Gastrocnemius medialis (tissue), 4 donors: ENCODE measurements at regions not wholly inside any gene's neighbourhood (a gene's known extent, or its start where the extent isn't known, plus 50 kb on each side); places are given as distances from the start of the nearest gene placed in this dataset.

Experiments used
- ATAC-seq, 2 donors: fragments of 150-250 bp; one replicate each; pipeline ENCODE4 v1.9.1; 2016
- DNase-seq, 2 donors: peaks; one replicate each; pipeline ENCODE4 v3.0.0-alpha.2; 2019
- H3K27ac ChIP-seq, 4 donors: fragments of 200-600 bp; sonication (generic); 1 replicate in 1 of 4; 2 replicates in 3 of 4; pipeline ENCODE4 v1.5.1; 2016 to 2018; ENCODE audit warnings: mild to moderate bottlenecking in 2 of 4, moderate library complexity in 1 of 4
- H3K27me3 ChIP-seq, 3 donors: fragments of 200-600 bp; sonication (generic) in 2 of 3; 1 replicate in 1 of 3; 2 replicates in 2 of 3; pipeline versions ENCODE4 v1.5.1 to v1.6.0; 2016 to 2019; ENCODE audit warnings: mild to moderate bottlenecking in 1 of 3, moderate library complexity in 1 of 3
- H3K36me3 ChIP-seq, 2 donors: fragments of 200-600 bp; sonication (generic) in 1 of 2; one replicate each; pipeline ENCODE4 v1.5.1; 2017 to 2018
- H3K4me1 ChIP-seq, 2 donors: fragments of 200-600 bp; sonication (generic) in 1 of 2; one replicate each; pipeline ENCODE4 v1.5.1; 2016 to 2017; ENCODE audit warnings: mild to moderate bottlenecking in 2 of 2
- H3K4me3 ChIP-seq, 4 donors: fragments of 200-600 bp; sonication (generic) in 3 of 4; 1 replicate in 1 of 4; 2 replicates in 3 of 4; pipeline ENCODE4 v1.5.1; 2016 to 2019; ENCODE audit warnings: mild to moderate bottlenecking in 2 of 4
- H3K9me3 ChIP-seq, 3 donors: fragments of 200-600 bp; sonication (generic) in 2 of 3; 1 replicate in 1 of 3; 2 replicates in 2 of 3; pipeline ENCODE4 v1.5.1; 2016 to 2019
- CTCF ChIP-seq, 5 experiments: fragments of 450-650 bp in 3 of 5; fragments of 200-600 bp in 2 of 5; sonication (generic) in 2 of 5; IDR thresholded peaks in 4 of 5; conservative IDR thresholded peaks in 1 of 5; 1 replicate in 4 of 5; 2 replicates in 1 of 5; pipeline ENCODE4 v1.5.1; 2016 to 2019; ENCODE audit warnings: antibody characterized with exemption in 5 of 5, mild to moderate bottlenecking in 3 of 5, moderate library complexity in 3 of 5
- POLR2A ChIP-seq, 2 donors: fragments of 450-650 bp; IDR thresholded peaks; one replicate each; pipeline ENCODE4 v1.6.1; 2017; ENCODE audit warnings: antibody characterized with exemption in 2 of 2, mild to moderate bottlenecking in 2 of 2, moderate library complexity in 2 of 2
- in situ Hi-C, 4 donors: fragments of 200-750 bp; cut with MboI; loops; one replicate each; pipeline versions ENCODE4 v1.15.0 to v1.8.0; 2017; ENCODE audit warnings: low sequenced_read_pairs in 4 of 4
- intact Hi-C: fragments of 100-400 bp; cut with DNase I; formaldehyde crosslinking; loops from one replicate; pipeline ENCODE4 v1.15.1; 2023; ENCODE audit warnings: low total_unique reads

DNA sequence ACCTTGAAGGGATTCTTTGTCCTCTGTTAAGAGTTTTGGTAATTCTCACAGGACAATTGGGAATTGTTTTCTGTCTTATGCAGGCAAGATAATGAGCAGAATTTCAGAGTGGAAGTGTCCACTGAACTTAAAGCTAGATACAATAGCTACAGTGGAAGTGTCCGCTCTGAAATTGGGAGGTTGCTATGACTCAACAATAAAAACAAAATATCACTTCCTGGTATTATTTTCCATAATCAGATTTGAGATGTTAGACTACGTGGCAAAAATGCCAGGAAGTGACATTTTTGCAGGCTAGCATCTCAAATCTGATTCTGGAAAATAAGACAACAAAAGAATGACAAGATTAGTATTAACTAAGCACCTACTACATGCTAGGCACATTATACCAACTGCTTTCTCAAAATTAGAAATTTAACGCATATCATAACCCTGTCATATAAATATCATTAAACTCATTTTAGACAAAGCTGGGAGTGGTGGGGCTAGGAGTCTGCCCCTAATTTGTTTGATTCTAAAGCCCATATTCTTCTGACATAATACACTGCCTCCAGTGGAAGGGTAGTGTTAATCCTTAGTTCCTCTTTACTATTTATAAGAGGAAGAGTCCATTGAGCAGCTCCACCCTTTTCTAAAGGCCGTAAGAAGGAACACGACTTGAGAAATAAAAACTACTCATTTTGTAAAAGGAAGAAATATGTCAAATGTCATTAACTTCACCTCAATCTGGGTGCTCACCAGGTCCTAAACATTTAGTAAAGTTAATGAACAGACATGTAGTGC lies 266.9 kb upstream of the STT3B start:
- intact Hi-C loops (no loop called here), in situ Hi-C loops (no loop called here)
- no peaks in the 10 kb centered on the region for H3K27me3 ChIP-seq
- H3K4me3 ChIP-seq = no peak overlapping the region
- no peaks in the 10 kb centered on the region for H3K36me3 ChIP-seq
- TF ChIP-seq POLR2A (IDR thresholded peaks at IDR 0.05) = no peak
- TF ChIP-seq CTCF (IDR thresholded peaks at IDR 0.05 in 4 of 5, conservative IDR thresholded peaks at IDR 0.05 in 1 of 5) = no peak
- DNase-seq (no peak), ATAC-seq (no peak)
- no peaks in the 10 kb centered on the region for H3K9me3 ChIP-seq
- H3K27ac ChIP-seq = no peak overlapping the region
- H3K4me1 ChIP-seq = no peaks in the 10 kb centered on the region

DNA sequence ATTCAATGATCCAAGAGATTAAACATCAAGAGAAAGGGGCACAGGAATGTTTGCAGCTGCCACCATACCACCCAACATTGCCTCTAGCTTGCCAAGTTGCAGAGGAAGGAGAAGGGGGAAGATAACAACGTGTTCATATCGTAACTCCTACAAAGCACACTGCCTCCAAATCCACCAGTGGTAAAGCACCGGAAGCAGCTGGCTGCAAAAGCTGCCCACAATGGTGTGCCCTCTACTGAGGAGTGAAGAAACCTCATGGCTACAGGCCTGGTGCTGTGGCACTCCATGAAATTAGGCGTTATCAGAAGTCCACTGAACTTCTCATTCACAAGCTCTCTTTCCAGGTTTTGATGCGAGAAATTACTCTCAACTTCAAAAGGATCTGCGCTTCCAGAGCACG lies 263.9 kb upstream of the STT3B start:
- intact Hi-C loops = no loop called here
- no peak overlapping the region for H3K27ac ChIP-seq
- H3K36me3 ChIP-seq = no peaks in the 10 kb centered on the region
- in situ Hi-C loops = no loop called here
- TF ChIP-seq POLR2A (IDR thresholded peaks at IDR 0.05) (no peak), CTCF (IDR thresholded peaks at IDR 0.05 in 4 of 5, conservative IDR thresholded peaks at IDR 0.05 in 1 of 5) (no peak)
- no peaks in the 10 kb centered on the region for H3K27me3 ChIP-seq
- ATAC-seq (no peak), DNase-seq (no peak)
- no peaks in the 10 kb centered on the region for H3K9me3 ChIP-seq
- no peaks in the 10 kb centered on the region for H3K4me1 ChIP-seq
- no peak overlapping the region for H3K4me3 ChIP-seq

GRCh38 chr3:31270010-31270409 lies 262.7 kb upstream of the STT3B start:
- Histone ChIP-seq H3K27ac (no peak overlapping the region), H3K9me3 (no peaks in the 10 kb centered on the region), H3K4me1 (no peaks in the 10 kb centered on the region), H3K4me3 (no peak overlapping the region), H3K27me3 (no peaks in the 10 kb centered on the region), H3K36me3 (no peaks in the 10 kb centered on the region)
- intact Hi-C loops (no loop called here), in situ Hi-C loops (no loop called here)
- ATAC-seq (no peak), DNase-seq (no peak)
- no peak for TF ChIP-seq CTCF (IDR thresholded peaks at IDR 0.05 in 4 of 5, conservative IDR thresholded peaks at IDR 0.05 in 1 of 5)
- TF ChIP-seq POLR2A (IDR thresholded peaks at IDR 0.05) = no peak

- no peaks in the 10 kb centered on the region for H3K27me3 ChIP-seq
- H3K9me3 ChIP-seq = no peaks in the 10 kb centered on the region
- H3K27ac ChIP-seq = no peak overlapping the region
- in situ Hi-C loops (no loop called here), intact Hi-C loops (no loop called here)
- H3K4me1 ChIP-seq = no peaks in the 10 kb centered on the region
- no peak for ATAC-seq
- H3K36me3 ChIP-seq = no peaks in the 10 kb centered on the region
- no peak overlapping the region for H3K4me3 ChIP-seq
- no peak for DNase-seq
- TF ChIP-seq CTCF (IDR thresholded peaks at IDR 0.05 in 4 of 5, conservative IDR thresholded peaks at IDR 0.05 in 1 of 5) (no peak), POLR2A (IDR thresholded peaks at IDR 0.05) (no peak)
Measured at GRCh38 chr3:31274326-31275024, 258.2 kb upstream of the STT3B start.
